Activated CD4-positive, alpha-beta T cell treated with anti-CD3 and anti-CD28 coated beads, Interleukin-2, amount 50 U/mL, for 16 hours (primary cell): ENCODE measurements at regions not wholly inside any gene's neighbourhood (a gene's known extent, or its start where the extent isn't known, plus 50 kb on each side); places are given as distances from the start of the nearest gene placed in this dataset.
A peak's percentile ranks its signal among the peaks of the same experiment; 100 is the strongest.
"Not testable (repeated sequence)": the region's sequence is repeated elsewhere in the genome, so short reads cannot be mapped to it uniquely, and the experiment has no call there.

Experiments
- DNase-seq: peaks from one replicate; pipeline ENCODE4 v3.0.0-alpha.2; 2020

DNA sequence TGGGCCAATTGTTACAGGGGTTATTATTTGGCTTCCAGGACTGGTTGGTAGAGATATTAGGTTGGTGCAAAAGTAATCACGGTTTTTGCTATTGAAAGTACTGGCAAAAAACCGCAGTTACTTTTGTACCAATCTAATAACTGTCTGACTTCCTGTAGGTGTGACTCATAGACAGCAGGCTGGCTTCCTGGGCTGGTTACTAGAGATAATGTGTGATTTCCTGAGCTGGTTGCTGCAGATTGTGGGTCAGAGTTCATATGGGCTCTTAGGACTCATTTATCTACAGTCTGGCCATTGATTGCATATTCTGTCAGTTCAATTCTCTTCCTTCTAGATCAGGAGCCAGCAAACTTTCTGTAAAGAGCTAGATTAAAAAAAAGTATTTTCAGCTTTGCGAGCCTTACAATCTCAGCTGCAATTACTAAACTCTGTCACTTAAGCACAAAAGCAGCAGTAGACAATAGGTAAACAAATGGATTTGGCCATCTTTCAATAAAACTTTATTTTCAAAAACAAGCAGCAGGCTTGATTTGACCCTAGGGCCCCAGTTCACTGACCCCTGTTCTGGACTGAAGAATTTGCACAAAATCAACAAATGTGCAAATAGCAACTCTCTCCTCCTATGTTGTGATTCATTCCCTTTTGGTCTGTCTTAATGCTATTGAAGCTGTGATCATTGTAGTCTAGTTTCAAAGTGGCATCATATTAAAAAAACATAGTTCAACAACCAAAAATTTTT, 50.8 kb upstream of the BOD1L1 start:
- DNase-seq: peak; percentile 27

DNA sequence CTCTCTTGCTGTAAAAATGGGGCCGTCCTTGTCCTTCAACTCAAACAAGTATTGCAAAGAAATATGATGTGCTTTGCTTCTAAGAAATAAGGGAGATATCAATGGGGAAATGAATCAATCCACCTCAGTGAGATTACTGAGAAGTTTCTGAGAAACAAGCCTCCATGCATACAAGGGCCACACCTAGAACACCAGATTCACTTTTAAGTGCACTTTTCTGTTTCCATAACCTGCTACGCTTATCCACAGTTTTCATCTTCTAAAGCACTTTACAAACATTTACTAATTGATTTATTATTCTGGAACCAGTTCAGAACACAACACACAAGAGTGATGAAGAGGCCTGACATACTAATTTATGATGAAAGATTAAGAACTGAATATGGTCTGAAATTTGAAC, 54.0 kb upstream of the BOD1L1 start:
- DNase-seq: no peak

DNA sequence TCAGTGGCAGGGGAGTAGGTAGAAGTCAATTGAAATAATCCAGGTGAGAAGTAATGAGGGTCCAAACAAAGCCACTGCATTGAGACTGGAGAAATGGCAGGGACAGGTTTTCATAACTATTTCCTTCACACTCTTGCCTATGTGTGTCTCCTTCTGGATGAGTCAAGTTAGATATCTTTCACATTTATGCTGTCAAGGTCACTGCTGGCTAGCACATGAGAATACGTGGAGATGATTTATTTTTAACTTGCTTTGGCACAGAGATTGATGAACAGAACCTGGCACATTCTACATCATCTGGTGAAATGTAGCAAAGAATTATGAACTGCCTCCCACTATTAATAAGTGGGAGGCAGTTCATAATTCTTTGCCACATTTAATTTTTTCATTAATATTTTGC, 66.7 kb upstream of the BOD1L1 start:
- DNase-seq: no peak

DNA sequence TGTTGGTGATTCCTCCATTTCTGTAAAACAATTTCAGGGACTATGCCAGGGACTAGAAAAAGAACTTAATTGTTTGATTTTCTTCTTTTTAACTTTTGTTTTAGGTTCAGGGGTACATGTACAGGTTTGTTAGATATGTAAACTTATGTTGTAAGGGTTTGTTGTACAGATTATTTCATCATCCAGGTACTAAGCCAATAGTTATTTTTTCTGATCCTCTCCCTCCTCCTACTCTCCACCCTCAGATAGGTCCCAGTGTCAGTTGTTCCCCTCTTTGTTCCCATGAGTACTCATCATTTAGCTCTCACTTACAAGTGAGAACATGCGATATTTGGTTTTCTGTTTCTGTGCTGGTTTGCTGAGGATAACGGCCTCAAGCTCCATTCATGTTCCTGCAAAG, 70.8 kb upstream of the BOD1L1 start:
- no peak for DNase-seq

DNA sequence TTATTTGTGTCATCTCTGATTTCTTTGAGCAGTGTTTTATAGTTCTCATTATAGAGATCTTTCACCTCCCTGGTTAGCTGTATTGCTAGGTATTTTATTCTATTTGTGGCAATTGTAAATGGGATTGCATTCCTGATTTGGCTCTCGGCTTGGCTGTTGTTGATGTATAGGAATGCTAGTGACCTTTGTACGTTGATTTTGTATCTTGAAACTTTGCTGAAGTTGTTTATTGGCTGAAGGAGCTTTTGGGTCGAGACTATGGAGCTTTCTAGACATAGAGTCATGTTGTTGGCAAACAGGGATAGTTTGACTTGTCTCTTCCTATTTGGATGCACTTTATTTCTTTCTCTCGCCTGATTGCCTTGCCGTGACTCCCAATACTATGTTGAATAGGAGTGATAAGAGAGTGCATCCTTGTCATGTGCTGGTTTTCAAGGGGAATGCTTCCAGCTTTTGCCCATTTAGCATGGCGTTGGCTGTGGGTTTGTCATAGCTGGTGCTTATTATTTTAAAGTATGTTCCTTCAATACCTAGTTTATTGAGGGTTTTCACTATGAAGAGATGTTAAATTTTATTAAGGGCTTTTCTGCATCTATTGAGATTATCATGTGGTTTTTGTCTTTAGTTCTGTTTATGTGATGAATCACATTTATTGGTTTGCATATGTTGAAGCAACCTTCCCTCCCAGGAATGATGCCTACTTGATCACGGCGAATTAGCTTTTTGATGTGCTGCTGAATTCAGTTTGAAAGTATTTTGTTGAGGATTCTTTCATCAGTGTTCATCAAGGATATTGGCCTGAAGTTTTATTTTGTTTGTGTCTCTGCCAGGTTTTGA, 72.7 kb upstream of the BOD1L1 start:
- no peak for DNase-seq

DNA sequence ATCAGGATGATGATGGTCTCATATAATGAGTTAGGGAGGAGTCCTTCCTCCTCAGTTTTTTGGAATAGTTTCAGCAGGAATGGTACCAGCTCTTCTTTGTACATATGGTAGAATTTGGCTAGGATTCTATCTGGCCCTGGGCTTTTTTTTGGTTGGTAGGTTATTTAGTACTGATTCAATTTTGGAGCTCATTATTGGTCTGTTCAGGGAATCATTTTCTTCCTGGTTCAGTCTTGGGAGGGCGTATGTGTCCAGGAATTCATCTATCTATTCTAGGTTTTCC, 73.3 kb upstream of the BOD1L1 start:
- not testable (repeated sequence) for DNase-seq

DNA sequence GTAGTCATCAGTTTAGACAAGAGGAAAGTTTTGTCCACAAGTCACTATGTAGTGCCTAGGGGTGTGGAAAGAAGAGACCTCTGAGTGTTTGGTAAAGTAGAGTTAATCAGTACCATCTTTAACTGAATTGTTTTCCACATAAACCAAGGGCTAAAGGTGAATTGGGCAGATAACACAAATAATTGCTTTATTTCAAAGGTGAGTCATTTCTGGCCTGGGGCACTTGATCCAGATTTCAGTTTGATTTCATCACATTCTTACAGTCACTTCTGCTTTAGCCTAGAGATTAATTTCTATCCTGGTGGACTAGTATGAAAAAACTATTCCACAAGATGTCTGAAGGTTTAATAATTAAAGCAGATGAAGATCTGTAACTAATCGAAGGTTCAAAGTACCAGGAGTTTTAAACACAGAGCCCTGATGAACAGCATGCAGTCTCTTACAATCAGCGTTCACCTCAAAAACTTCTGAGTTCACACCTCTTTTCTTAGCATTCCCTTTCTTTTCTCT, 74.5 kb upstream of the BOD1L1 start:
- DNase-seq: no peak

DNA sequence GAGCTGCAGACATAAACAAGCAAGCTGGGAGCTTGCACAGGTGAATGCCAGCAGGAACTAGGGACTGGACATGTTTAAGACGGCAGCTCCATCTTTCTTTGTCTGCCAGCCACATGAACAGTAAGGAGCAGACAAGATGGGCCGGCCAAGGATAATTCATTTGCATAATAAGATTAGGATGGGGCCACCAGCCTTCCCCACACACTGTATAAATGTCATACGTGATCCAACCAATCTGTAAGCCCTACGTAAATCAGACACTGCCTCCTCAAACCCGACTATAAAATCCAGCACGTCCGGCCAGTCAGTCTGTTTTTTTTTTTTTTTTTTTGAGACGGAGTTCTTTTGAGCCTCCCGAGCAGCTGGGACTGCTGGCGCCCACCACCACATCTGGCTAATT, 75.6 kb upstream of the BOD1L1 start:
- DNase-seq: no peak

DNA sequence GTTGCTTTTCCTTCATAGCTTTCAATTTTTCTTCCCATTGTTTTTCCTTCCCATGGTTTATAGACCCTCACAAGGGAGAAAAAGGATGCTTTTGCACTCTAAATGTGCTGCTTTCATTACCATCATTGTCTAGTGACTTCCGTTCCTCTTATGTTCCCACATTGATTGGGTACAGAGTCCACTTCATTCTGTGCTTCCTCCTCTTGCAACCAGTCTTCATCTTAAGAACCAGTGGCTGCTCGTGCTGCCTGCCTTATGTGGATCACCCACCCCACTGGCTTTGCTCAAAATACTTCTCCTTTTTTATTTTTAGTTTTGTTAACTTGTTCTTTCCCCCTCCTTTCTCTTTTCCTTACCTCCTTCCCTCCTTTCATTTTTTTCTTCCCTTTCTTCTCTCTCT, 76.5 kb upstream of the BOD1L1 start:
- no peak for DNase-seq

DNA sequence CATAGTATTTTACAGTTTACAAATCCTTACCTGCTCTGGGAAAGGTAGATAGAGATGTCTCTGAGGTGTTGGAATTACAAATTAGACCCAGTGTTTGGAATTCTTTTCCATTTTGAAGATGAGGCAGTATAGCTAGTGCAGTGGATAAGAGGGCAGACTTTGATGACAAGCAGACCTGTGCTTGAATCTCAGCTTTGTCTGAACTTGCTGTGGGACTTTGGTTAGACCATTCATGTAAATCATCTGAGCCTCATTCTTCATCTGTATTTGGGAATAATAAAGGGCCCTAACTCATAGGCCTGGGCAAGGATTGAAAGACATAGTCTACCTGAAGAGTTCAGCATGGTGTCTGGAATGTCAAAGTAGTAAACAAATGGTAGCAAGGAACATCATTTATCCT, 77.2 kb upstream of the BOD1L1 start:
- no peak for DNase-seq

DNA sequence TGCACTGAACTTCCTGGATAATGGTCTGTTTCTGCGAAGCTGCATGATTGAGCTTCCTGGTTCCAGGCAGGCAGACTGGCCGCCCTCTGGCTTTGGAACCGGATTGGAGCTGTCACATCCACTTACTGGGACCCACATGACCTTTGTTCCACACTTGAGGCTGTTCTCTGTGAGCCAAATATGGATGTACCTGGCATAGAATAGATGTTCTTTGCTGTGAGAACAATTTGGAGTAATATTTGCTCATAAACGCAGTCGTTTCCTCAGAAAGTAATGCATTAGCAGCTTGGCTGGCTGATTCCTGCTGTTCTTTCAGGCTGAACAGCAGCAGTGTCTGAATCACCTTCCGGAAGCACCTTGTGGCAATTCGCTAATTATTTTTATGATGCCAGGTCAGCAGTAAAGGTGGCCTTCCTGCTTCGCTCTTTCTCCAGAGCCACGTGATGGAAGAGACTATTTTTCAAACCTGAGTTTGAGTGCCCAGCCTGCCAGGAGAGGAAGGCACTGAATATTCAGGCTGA, 78.1 kb upstream of the BOD1L1 start:
- no peak for DNase-seq

DNA sequence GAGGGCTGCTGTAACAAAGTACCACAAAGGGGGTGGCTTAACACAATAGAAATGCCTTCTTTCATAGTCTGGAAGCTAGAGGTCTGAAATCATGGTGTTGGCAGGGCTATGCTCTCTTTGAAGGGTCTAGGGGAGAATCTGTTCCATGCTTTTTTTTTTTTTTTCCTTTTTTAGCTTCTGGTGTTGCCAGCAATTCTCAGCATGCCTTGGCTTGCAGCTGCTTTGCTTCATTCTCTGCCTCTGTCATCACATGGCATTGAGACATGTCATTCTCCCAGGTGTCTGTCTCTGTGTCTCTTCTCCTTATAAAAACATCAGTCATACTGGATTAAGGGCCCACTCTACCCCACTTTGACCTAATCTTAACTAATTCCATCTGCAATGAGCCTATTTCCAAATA, 78.6 kb upstream of the BOD1L1 start:
- no peak for DNase-seq

DNA sequence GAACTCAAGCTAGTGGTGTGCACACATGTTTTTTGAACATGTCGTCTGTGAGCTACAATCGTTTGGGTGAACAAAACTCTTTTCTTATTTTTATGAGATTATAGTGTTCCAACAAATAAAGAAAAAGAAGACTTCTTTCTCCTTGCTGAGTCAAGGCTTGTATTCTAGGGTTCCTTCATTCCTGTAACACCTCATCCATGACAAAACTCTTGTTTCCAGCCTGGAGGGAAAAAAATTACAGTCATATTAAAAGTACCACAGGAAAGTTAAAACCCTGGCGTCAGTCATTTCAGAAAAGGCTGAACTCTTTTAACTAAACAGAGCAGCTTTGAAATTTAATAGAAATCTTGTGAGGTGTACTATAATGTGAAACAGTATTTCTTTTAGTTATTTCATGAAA, 79.2 kb upstream of the BOD1L1 start:
- DNase-seq: no peak

DNA sequence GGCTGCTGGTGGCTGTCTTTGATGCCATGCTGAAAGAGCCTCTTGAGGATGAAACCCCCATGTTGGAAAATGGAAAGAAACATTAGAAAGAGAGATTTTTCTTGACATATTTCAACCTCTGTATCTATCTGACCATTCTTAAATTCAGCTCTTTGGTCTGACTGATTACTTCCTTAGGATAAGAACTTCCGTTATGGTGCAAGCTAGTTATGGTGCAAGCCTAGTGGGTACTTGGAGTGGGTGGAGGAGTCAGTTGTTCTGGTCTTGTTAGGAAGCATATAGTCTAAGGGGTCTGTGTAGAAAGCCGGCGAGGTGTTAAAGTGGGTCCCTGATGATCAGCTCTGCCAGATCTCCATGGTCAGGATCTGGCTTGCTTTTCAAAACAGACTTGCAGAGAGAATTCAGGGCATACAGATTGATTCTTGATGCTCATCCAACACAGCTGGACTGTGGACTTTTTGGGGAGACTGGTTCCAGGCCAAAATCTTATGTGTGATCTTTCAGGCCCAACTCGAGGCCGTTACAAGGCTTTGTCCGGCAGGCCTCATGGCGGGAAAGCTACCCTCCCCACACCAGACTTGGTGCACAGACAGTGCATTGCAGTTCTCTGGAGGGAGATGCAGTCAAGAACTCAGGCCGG, 82.8 kb upstream of the BOD1L1 start:
- no peak for DNase-seq

DNA sequence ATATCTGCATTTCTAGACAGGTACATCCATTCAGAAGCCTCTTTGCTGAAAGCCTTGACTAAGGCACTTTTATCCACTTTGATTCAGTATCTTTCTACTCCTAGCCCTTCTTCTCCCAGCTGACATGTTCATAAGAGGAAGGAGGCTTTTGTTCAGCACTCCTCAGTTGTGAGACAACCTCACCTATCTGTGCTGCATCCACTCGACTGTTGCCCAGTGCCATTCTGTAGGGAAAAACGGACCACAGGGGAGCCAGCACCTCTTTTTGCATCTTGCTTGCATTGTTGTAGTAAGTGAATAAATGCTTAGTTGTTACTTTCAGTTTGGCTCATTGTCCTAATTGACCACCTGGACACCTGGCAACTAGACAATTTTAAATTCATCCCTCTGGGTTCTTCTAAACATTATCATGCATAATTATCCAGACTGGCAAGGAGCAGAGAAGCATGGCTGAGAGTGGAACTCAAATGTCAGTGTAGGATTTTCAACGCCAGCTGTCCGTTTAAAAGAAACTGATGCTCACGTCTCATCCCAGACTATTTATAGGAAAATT, 83.8 kb upstream of the BOD1L1 start:
- no peak for DNase-seq

DNA sequence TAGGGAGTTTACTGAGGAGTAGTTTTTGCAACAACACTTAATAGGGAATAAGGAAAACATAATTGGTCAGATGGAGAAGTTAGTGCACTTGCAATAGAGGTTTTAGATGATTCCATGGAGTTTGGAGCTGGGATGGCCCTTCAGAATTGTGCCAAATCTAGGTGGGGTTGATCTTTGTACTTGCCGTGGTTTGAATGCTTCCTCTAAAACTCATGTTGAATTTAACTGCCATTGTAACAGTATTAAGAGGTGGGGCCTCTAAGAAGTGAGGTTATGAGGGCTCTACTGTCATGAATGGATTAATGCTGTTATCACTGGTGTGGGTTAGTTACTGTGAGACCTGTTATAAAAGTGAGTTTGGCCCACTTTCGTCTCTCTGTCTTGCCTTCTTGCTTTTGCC, 94.4 kb upstream of the BOD1L1 start:
- DNase-seq: no peak

DNA sequence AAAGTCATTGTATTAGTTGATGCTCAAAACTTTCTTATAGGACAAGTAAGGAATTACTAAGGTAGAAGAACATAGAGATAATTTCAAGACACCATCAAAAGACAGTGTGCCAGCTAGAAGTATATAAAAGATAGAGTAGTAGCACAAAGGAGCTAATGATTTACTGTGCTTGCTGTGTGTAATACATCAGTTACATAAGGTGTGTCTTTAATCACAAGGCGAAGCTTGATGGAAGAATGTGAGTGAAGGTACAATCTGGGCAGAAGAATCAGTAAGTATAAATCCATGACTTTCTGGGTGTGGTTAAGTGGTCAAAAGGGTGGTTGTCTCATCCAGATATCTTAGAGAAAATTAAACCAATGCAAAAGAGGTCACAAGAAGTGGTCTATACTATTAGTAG, 95.1 kb upstream of the BOD1L1 start:
- no peak for DNase-seq

DNA sequence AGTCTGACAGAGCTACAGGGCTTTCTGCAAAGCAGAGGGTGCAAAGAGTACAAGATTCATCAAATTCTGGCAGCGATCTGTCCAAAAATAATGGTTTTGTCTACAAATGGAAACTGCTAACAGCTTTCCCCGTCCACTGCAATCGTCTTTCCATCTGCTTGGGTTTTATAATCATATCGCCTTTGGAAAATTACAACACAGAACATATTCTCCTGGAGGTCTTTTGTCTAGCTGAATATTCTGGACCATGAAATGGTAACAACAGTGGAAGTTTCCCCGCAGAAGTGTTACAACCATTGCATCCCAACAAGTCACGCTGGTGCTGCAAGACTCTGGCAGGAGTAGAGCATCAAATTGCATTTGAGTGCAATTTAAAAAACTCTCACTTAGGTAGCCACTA, 101.2 kb upstream of the BOD1L1 start:
- no peak for DNase-seq

DNA sequence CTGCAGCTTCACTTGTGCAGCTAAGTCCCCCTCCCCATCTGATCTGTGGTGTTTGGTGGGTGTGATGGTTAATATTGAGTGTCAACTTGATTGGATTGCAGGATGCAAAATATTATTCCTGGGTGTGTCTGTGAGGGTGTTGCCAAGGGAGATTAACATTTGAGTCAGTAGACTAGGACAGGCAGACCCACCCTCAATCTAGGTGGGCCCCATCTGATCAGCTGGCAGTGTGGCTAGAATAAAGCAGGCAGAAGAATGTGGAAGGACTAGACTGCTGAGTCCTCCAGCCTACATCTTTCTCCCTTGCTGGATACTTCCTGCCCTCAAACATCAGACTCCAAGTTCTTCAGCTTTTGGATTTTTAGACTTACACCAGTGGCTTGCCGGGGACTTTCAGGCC, 103.5 kb upstream of the BOD1L1 start:
- no peak for DNase-seq

DNA sequence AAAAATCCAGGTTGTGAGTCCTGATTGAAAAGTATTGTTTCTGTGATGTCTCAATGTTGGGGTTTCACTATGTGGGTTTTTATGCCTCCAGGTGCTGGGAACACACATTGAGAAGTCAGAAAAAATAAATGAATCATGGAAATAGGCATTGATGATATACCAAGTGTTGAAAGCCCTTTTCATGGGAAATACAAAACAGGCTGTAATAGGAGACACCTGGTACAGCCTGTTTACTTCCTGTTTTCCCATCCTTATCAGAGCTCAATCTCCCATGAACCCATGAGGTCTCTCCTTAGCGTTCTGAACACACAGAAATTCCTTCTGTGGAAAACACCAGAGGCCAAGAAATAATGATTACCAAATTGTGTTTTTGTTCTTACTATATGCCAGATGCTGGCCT, 106.3 kb upstream of the BOD1L1 start:
- no peak for DNase-seq

DNA sequence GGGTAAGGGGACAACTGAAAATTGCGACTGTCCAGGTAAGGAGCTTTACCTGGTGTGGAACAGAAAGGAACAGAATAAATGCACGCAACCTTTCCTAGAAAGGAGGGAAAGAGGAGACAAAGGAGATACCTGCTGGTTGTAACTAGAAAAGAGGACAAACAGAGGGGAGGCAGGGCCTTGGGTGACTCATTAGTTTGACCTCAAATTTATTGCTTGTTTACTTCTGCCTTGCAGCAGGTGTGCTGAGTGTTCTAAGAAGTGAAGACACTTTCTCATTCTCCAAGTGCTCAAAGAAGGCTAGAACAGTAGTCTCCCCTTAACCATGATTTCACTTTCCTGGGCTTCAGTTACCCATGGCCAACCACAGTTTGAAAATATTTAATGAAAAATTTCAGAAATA, 123.1 kb upstream of the BOD1L1 start:
- no peak for DNase-seq

DNA sequence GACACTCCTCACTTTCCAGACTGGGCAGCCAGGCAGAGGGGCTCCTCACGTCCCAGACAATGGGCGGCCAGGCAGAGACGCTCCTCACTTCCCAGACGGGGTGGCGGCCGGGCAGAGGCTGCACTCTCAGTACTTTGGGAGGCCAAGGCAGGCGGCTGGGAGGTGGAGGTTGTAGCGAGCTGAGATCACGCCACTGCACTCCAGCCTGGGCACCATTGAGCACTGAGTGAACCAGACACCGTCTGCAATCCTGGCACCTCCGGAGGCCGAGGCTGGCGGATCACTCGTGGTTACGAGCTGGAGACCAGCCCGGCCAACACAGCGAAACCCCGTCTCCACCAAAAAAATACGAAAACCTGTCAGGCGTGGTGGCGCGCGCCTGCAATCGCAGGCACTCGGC, 134.1 kb upstream of the BOD1L1 start:
- not testable (repeated sequence) for DNase-seq

DNA sequence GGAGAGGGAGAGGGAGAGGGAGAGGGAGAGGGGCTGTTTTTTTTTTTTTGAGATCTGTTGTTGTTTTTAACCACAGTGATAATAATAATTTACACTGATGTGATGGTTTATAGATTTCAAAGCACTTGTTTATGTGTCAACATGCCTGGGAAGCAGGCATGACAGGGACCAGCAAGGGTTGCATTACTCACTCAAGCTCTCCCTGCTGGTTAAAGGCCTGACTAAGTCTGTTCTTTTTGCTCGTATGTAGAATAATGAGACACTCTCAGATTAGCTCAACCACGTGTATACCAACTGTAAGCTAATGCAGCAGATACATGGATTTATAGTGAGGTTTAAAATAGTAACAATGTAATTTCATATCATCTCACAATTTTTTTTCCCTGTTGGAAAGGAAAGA, 134.6 kb upstream of the BOD1L1 start:
- DNase-seq: no peak

DNA sequence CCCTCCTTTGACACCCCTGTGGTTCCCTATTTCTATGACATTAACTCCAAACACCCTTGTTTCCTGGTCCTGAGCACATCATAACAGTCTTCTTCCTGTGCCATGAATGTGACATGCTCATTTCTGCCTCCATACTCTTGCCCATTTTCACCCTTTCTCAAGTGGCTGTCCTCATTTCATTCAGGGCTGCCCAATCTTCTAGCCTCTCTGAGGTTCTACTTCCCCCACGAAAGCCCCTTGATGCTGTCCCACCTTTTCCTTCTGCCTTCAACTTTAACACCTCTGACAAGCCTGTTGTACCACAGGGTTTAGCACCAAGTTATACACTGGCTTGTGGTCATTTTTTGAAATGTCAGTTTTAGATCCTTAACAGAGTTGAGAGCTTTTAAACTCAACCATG, 136.2 kb upstream of the BOD1L1 start:
- DNase-seq: no peak
